ENCODE measurements at regions not wholly inside any gene's neighbourhood (a gene's known extent, or its start where the extent isn't known, plus 50 kb on each side); places are given as distances from the start of the nearest gene placed in this dataset.
"Not testable (repeated sequence)": the region's sequence is repeated elsewhere in the genome, so short reads cannot be mapped to it uniquely, and the experiment has no call there.

GRCh38 chr6:112522587-112522986 is 175.5 kb downstream of the RFPL4B start:
- no peak for DNase-seq

GRCh38 chr6:112524071-112524470 is 176.9 kb downstream of the RFPL4B start:
- DNase-seq, result no peak

DNA sequence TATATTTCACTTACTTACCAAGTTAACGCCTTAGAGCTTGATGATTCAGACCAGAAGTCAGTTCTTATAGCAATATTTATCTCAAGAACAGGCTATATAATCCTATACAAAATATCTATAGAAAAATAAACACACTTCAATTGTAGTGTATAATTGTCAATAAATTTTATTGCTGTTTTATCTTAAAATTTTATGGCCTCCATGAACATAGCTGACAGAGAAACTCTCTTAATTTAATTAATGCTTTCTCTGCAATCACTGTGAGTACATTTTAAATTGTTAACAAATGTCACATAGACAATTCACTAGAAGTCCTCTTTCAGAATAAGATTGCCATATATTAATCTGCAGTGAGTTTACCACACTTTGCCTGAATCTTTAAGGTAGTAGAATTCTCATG is 178.6 kb downstream of the RFPL4B start:
- no peak for DNase-seq

DNA sequence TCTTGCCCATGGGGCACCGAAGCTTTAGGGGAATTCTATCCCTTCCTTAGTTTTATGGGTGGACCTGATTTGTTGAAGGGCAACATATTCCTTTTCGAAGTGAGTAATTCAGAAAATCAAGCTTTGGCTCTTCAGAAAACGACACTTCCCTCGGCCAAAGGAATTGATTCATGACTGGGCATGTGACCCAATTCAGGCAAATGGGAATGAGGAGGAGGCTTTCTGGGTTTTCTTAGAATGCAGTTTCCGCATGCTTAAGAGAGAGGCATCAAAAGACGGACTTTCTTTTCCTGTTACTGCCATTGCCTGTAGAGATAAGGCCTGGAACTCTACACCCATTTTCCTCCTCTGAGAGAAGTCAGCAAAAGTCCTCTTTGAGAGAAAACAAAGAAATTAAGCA is 179.5 kb downstream of the RFPL4B start:
- no peak for DNase-seq

DNA sequence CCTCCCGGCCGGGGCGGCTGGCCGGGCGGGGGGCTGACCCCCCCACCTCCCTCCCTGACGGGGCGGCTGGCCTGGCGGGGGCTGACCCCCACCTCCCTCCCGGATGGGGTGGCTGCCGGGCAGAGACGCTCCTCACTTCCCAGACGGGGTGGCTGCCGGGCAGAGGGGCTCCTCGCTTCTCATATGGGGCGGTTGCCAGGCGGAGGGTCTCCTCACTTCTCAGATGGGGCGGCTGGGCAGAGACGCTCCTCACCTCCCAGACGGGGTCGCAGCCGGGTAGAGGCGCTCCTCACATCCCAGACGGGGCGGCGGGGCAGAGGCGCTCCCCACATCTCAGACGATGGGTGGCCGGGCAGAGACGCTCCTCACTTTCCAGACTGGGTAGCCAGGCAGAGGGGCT is 181.2 kb downstream of the RFPL4B start:
- not testable (repeated sequence) for DNase-seq

DNA sequence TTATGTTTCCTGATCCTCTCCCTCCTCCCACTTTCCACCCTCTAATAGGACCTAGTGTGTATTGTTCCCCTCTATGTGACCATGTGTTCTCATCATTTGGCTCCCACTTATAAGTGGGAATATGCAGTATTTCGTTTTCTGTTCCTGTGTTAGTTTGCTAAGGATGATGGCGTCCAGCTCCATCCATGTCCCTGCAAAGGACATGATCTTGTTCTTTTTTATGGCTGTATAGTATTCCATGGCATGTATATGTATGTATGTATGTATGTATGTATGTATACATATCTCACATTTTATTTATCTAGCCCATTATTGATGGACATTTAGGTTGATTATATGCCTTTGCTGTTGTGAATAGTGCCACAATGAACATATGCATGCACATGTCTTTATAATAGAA is 188.7 kb downstream of the RFPL4B start:
- DNase-seq, result no peak

- no peak for DNase-seq
These were observed 192.2 kb downstream of the RFPL4B start for GRCh38 chr6:112539355-112539754.

DNA sequence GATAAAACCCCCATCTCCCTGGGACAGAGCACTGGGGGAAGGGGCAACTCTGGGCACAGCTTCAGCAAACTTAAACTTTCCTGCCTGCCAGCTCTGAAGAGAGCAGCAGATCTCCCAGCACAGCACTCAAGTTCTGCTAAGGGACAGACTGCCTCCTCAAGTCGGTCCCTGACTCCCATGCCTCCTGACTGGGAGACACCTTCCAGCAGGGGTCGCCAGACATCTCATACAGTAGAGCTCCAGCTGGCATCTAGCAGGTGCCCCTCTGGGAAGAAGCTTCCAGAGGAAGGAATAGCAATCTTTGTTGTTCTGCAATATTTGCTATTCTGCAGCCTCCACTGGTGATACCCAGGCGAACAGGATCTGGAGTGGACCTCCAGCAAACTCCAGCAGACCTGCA is 194.7 kb downstream of the RFPL4B start:
- DNase-seq, result not testable (repeated sequence)

- not testable (repeated sequence) for DNase-seq
These were observed 200.4 kb downstream of the RFPL4B start for GRCh38 chr6:112547321-112548085.

- no peak for DNase-seq
These were observed 202.6 kb downstream of the RFPL4B start for GRCh38 chr6:112549749-112550148.

GRCh38 chr6:112557435-112557834 is 210.3 kb downstream of the RFPL4B start:
- DNase-seq, result no peak

DNA sequence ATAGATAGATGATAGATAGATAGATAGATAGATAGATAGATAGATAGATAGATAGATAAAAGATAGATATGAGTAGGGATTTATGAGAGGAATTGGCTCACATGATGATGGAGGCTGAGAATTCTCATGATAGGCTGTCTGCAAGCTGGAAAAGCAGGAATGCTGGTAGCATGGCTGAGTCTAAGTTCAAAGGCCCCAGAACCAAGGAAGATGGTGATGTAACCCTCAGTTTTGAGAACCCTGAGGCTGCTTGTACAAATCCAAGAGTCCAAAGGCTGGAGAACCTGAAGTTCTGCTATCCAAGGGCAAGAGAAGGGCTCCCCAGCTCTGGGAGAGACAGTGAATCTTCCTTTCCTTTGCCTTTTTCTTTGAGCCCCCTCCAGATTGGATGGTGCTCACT is 210.8 kb downstream of the RFPL4B start:
- no peak for DNase-seq

GRCh38 chr6:112560651-112561050 is 213.5 kb downstream of the RFPL4B start:
- peak; percentile 1 for DNase-seq

DNA sequence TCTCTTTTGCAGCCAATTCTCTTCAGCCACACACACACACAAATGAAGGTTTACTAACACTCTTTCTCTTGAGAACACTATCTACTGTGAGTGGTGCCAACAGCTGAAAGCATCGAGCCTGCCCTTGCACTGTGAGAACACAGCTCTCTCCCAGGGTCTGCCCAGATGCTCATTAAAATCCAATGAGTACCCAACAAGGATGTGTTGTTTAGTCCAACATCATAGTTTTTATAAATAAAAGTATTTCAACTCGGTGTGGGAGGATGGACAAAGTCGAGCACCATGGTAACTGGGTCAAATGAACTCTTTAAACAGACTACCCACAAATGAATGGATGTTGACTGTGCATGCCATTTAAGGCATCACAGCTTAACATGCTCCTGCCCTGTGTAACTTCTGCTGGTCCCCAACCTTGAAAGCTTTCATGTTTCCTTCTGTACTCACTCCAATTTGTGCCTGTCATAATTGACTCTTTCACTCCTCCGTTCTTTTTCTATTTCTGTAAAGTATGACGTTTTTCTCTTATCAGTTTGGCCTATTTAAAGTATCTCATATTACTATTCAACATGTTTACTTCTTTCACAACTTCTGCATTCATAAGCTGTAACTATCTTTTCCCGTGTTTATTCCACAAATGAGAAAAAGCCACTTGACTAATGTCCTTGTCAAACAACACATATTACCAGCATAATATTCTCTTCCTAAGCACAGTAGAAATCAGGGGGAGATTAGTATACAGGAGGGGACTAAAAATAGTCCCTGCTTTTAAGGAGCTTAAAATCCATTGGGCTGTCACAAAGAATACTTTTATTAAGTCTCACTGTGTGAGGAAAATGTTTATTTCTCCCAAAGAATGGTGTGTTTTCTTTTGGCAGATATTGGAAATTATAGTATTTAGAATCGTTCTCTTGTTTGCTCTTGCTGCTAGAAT is 215.4 kb downstream of the RFPL4B start:
- DNase-seq, result peak; percentile 34

DNA sequence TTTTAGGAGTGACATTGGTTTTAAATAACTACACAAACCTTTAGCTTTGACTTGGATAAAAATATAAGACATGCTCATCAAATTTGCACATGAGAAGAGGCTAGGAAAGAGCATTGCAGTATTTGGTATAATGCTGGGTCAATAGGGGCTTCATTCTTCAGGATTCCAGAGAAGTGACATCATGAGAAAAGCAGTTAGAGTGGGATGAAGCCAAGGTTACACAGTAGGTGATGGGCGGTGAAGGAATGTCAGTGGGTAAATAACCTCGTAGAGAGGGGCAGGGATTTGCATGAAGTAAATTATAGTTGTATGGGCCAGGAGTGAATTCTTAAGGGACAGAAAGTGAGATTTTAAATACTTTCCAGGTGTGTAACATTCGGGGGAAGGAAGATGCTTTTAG is 216.2 kb downstream of the RFPL4B start:
- no peak for DNase-seq

DNA sequence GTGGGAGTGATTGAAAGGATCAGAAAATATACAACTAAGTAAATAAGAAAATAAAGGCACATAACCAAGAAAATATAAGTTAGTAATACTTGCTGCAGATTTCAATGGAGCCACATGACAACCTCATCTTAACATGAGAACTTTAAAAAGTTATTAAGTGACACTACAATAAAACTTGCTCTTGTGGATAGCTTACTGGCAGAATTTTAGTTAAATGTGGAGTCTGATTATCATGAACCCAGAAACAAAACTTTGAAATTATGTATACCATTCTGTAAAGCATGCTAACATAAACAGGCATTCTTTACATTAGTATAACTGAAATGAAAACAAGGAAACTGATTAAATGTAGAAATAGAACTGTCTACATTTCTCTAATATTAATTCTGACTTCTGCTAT is 220.9 kb downstream of the RFPL4B start:
- DNase-seq, result no peak

DNA sequence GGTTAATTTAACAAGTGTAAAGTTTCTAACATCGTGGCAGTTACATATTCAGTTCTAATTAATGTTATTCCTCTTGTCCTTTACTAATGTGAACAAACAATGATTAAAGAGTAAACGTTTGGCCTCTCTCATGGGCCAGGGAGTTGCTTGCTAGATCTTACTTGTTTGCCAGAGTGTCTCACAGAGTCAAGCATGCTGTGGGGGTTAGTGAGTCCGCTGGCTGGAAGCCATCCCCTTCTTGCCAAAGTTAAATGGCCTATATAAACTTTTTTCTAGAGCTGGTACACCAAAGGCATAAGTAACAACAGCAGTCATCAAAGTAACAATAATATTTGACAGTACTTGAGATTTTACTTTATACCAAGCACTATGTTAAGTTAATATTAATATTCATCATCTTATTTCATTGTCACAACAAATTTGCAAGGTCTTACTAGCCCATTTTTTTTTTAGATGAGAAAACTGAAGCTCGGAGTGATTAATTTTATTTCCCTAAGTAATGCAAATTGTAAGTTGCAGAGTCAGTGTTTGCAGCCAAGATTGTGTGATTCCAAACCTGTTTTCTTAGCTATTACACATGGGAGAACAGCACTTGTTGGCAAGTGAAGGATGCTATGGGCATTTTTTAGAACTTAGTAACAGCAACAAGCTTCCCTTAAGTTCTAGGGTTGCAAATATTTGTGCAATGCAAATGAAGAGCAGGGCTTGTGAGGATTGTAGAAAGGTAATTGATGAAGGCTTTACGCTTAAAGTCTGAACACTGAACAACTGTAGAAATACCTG is 224.5 kb downstream of the RFPL4B start:
- no peak for DNase-seq

DNA sequence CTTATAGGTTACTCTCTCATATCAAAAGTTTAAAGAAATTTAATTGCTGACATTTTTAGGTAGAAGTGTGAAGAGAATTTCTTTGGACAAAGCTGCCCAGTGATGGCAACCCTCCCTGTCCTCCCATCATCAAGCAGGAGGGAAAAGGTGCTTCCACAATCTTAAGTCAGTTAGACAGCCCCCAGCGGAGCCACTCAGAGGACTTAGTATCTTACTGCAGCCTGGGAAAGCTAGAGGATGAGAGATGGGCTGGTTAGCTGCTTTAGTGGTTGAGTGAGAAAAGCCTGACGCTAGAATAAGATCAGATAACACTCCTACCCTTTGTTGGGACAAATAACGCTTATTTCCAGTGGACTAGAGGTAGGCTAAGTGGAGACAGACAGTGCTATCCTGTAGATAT is 227.1 kb downstream of the RFPL4B start:
- DNase-seq, result no peak

- DNase-seq, result no peak
These were observed 228.2 kb downstream of the RFPL4B start for GRCh38 chr6:112575309-112575834.

DNA sequence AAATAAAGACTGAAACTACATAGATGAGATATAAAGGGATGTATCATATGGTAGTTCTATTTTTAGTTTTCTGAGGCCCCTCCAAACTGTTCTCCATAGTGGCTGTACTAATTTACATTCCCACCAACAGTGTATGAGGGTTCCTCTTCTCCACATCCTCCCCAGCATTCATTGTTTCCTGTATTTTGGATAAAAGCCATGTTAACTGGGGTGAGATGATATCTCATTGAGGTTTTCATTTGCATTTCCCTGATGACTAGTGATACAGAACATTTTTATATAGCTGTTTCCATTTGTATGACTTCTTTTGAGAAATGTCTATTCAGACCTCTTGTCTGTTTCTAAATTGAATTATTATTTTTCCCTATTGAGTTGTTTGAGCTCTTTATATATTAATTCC is 229.3 kb downstream of the RFPL4B start:
- no peak for DNase-seq

DNA sequence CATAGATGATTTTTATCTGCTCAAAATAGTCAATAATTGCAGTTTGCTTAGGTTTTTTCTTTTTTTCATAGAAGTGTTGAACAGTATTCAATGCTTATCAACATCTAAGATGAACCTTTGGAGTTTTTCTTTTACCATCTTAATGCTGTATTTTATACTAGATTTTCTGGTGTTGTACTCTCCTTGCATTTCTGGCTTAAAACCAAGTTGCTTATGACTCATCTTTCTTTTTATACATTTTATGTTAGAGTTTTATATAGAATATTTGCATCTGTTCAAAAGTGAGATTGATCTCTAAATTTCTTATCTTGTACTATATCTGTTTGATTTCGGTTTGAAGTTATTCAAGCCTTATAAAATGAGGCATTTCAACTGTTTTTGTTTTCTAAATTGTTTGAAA is 232.5 kb downstream of the RFPL4B start:
- no peak for DNase-seq

DNA sequence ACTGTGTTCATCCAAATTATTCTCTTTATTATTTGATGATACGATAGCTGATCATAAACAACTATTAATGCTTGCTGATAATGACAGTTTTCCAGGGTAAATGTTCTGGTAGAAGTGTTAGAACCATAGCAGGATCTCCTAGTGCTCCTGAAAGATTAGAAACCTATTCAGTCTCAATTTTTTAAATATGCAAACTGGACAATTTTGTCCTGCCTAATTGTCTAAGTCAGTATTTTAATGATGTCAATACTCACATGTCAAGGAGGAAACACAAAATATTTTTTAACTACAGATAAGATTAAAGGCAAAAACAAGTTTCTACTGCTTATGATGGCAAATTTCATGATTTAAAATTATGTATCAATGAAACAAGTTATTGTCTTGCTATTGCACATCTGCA is 233.9 kb downstream of the RFPL4B start:
- DNase-seq, result no peak

- no peak for DNase-seq
These were observed 243.2 kb downstream of the RFPL4B start for GRCh38 chr6:112590326-112590725.

Data from NCI-H2227 treated with DMSO at 0.1 percent for 48 hours (cell line).